ENCODE measurements at regions not wholly inside any gene's neighbourhood (a gene's known extent, or its start where the extent isn't known, plus 50 kb on each side); places are given as distances from the start of the nearest gene placed in this dataset.

DNA sequence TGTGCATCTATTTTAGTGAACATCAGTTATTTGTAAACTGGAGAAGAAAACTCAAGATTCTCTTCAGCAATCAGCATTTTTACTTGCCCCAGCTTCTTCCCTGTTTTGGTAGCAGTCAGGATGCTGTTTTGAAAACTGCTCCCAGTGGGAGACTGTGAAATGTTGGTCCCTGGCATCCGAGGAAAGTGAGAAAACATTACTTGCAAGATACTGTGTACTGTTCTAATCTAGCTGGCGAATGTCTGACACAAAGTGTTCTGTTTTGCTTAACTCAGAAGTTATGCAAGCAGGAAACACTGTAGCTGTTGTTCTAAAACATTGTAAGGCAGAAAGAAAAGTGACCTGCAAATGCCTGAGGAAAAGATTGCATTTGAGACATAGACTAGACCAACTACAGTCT, 171.8 kb upstream of the POM121L12 start:
- TF ChIP-seq, protein P1, sequence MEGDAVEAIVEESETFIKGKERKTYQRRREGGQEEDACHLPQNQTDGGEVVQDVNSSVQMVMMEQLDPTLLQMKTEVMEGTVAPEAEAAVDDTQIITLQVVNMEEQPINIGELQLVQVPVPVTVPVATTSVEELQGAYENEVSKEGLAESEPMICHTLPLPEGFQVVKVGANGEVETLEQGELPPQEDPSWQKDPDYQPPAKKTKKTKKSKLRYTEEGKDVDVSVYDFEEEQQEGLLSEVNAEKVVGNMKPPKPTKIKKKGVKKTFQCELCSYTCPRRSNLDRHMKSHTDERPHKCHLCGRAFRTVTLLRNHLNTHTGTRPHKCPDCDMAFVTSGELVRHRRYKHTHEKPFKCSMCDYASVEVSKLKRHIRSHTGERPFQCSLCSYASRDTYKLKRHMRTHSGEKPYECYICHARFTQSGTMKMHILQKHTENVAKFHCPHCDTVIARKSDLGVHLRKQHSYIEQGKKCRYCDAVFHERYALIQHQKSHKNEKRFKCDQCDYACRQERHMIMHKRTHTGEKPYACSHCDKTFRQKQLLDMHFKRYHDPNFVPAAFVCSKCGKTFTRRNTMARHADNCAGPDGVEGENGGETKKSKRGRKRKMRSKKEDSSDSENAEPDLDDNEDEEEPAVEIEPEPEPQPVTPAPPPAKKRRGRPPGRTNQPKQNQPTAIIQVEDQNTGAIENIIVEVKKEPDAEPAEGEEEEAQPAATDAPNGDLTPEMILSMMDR (IDR thresholded peaks at IDR 0.05), result no peak
- no peak for TF ChIP-seq POLR2A (IDR thresholded peaks at IDR 0.05)

Data from right lobe of liver (tissue), 4 donors.